Natural killer cell treated with Interleukin-12 subunit alpha and Interleukin-12 subunit beta and Interleukin-15 and Interleukin-18, amount 100 ng/mL, for 72 hours (primary cell): ENCODE measurements at regions not wholly inside any gene's neighbourhood (a gene's known extent, or its start where the extent isn't known, plus 50 kb on each side); places are given as distances from the start of the nearest gene placed in this dataset.

Source experiments
- ATAC-seq, 2 donors: fragments of 150-1000 bp; cut with Tn5 transposase in 1 of 2; sonication (Bioruptor Pico), chemical (Tn5 transposase) in 1 of 2; 2 replicates each; pipeline ENCODE4 v1.10.0; 2021
- DNase-seq: peaks from one replicate; pipeline ENCODE4 v3.0.0; 2022; ENCODE audit warnings: low spot score
- H3K27ac Mint-ChIP-seq, 2 donors: 1 replicate in 1 of 2; 2 replicates in 1 of 2; pipeline ENCODE4 v1.8.0; 2022; ENCODE audit warnings: mixed read lengths in 2 of 2, mild to moderate bottlenecking in 1 of 2, moderate library complexity in 1 of 2
- H3K27me3 Mint-ChIP-seq, 2 donors: 1 replicate in 1 of 2; 2 replicates in 1 of 2; pipeline ENCODE4 v1.8.0; 2022; ENCODE audit warnings: mixed read lengths in 2 of 2
- H3K36me3 Mint-ChIP-seq: one replicate; pipeline ENCODE4 v1.8.0; 2022; ENCODE audit warnings: mixed read lengths
- H3K4me1 Mint-ChIP-seq, 2 donors: 1 replicate in 1 of 2; 2 replicates in 1 of 2; pipeline ENCODE4 v1.8.0; 2022; ENCODE audit warnings: low read depth in 2 of 2, mixed read lengths in 2 of 2, mild to moderate bottlenecking in 1 of 2
- H3K4me3 Mint-ChIP-seq: one replicate; pipeline ENCODE4 v1.8.0; 2022; ENCODE audit warnings: mixed read lengths
- H3K9me3 Mint-ChIP-seq: 2 replicates; pipeline ENCODE4 v1.8.0; 2022; ENCODE audit warnings: mixed read lengths

- H3K36me3 Mint-ChIP-seq = no peaks in the 10 kb centered on the region
- H3K4me3 Mint-ChIP-seq = no peak overlapping the region
- DNase-seq (no peak), ATAC-seq (no peak)
- H3K4me1 Mint-ChIP-seq = no peaks in the 10 kb centered on the region
- H3K27me3 Mint-ChIP-seq = peaks cover 10 to 18% of the 10 kb centered on the region in 2 donors
- no peaks in the 10 kb centered on the region for H3K9me3 Mint-ChIP-seq
- no peak overlapping the region for H3K27ac Mint-ChIP-seq
These were observed 81.4 kb downstream of the CHRD start for GRCh38 chr3:184461219-184461618.

GRCh38 chr3:184465883-184466412, 86.1 kb downstream of the CHRD start:
- Mint-ChIP-seq H3K27me3 (peaks cover 18% of the 10 kb centered on the region in 2 donors), H3K36me3 (no peaks in the 10 kb centered on the region), H3K27ac (no peak overlapping the region), H3K4me3 (no peak overlapping the region), H3K4me1 (no peaks in the 10 kb centered on the region), H3K9me3 (no peaks in the 10 kb centered on the region)
- ATAC-seq = no peak
- no peak for DNase-seq

DNA sequence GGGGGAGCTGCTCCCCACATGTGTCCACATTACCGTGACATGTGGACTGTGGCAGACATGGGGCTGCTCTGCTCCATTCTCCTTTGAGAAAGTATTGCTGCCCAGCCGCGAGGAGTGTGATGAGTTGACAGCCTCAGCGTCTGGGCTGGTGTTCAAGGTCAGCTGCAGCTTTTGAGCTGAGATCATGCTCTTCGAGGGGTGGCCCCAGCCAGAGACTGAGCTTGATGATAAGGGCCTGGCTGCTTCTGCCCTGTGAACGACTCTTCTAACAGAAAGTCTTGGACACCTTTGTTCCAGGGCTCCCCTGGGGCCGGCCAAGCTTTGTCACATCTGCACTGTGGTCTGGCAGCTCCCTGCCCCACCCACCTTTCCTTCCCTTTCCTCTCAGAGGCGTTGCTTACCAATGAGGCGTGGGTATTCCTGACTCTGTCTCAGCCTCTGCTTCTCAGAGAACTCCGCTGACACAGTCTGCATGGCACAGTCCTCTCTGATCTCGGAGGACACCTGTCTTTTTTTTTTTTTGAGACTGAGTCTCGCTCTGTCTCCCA, 86.6 kb downstream of the CHRD start:
- H3K4me1 Mint-ChIP-seq = no peaks in the 10 kb centered on the region

DNA sequence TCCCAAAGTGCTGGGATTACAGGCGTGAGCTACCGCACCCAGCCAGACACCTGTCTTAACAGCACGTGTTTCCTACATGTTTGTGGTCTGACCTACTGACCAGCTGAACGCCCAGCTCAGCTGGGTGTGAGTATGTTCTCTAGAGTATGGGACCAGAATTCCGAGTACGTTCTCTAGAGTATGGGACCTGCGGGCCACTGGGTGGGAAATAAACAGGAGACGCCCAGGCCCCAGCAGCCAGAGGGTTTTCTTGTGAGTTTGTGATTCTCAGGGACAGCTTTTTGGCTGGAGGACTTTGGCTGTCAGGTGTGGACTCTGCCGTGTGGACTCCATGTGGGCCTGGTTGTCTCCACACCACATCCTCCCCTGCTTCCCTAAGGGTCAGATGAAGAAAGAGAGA, 87.3 kb downstream of the CHRD start:
- Mint-ChIP-seq H3K9me3 (no peaks in the 10 kb centered on the region), H3K27me3 (peaks cover 11 to 13% of the 10 kb centered on the region in 2 donors), H3K36me3 (no peaks in the 10 kb centered on the region), H3K27ac (no peak overlapping the region), H3K4me3 (no peak overlapping the region), H3K4me1 (no peaks in the 10 kb centered on the region)
- no peak for DNase-seq
- ATAC-seq = no peak

More for the DNA sequence above, 86.6 kb downstream of the CHRD start:
- Mint-ChIP-seq H3K27ac (no peak overlapping the region), H3K9me3 (no peaks in the 10 kb centered on the region), H3K4me3 (no peak overlapping the region), H3K36me3 (no peaks in the 10 kb centered on the region), H3K27me3 (peaks cover 17% of the 10 kb centered on the region in 2 donors)
- ATAC-seq = peak in 1 of 2 donors; percentile 21
- no peak for DNase-seq

DNA sequence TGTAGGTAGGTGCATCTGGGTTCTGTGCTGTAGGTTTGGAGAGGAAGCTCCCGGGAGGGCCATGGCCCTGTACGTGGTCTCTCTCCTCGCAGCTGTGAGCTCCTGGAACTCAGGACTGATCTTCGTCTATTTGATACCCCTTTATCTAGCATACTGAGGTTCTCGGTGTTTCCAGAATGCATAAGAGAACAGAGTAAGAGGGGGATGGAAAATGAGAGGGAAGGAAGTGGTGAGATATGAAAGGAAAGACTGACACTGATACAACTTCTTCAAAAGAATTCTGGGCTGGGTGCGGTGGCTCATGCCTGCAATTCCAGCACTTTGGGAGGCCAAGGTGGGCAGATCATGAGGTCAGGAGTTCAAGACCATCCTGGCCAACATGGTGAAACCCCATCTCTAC, 90.7 kb downstream of the CHRD start:
- Mint-ChIP-seq H3K4me1 (peaks cover 0 to 3% of the 10 kb centered on the region in 2 donors), H3K36me3 (no peaks in the 10 kb centered on the region), H3K4me3 (no peak overlapping the region), H3K9me3 (no peaks in the 10 kb centered on the region), H3K27me3 (peaks cover 23 to 30% of the 10 kb centered on the region in 2 donors), H3K27ac (no peak overlapping the region)
- no peak for DNase-seq
- no peak for ATAC-seq

- H3K9me3 Mint-ChIP-seq = no peaks in the 10 kb centered on the region
- H3K4me3 Mint-ChIP-seq = no peak overlapping the region
- peaks cover 25 to 35% of the 10 kb centered on the region in 2 donors for H3K27me3 Mint-ChIP-seq
- no peak overlapping the region for H3K27ac Mint-ChIP-seq
- H3K36me3 Mint-ChIP-seq = no peaks in the 10 kb centered on the region
- DNase-seq = no peak
- H3K4me1 Mint-ChIP-seq = peaks cover 0 to 3% of the 10 kb centered on the region in 2 donors
- no peak for ATAC-seq
These were observed 90.1 kb upstream of the EPHB3 start for GRCh38 chr3:184471439-184471838.

DNA sequence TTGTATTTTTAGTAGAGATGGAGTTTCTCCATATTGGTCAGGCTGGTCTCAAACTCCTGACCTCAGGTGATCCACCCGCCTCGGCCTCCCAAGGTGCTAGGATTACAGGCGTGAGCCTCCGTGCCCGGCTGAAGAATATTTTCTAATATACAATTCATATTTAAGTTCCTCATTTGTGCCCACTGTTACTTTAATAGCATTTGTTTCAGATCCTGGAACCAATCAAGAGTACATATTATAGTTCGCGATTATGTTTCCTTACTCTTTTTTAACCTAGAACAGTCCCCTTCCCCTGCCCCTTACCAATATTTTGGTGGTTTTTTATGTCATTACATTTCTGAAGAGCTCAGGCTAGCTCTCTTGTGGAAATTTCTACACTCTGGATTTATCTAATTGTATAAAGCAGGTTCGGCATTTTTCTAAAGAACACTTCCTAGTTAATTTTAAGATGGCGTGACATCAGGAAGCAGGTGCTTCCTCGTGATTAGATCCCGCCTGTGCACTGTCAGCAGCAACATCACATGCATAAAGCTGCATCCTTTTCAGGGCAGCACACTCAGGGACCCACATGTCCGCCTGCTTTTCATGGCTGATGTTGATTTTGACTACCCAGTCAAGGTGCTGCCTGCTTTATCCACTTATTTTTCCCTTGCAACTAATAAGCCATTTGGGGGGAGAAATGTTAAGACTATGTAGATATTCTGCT, 88.7 kb upstream of the EPHB3 start:
- H3K36me3 Mint-ChIP-seq = no peaks in the 10 kb centered on the region
- H3K4me3 Mint-ChIP-seq = no peak overlapping the region
- H3K27ac Mint-ChIP-seq = no peak overlapping the region
- peaks cover 27 to 36% of the 10 kb centered on the region in 2 donors for H3K27me3 Mint-ChIP-seq
- DNase-seq (no peak), ATAC-seq (no peak)
- H3K9me3 Mint-ChIP-seq = no peaks in the 10 kb centered on the region
- H3K4me1 Mint-ChIP-seq = peaks cover 0 to 3% of the 10 kb centered on the region in 2 donors

DNA sequence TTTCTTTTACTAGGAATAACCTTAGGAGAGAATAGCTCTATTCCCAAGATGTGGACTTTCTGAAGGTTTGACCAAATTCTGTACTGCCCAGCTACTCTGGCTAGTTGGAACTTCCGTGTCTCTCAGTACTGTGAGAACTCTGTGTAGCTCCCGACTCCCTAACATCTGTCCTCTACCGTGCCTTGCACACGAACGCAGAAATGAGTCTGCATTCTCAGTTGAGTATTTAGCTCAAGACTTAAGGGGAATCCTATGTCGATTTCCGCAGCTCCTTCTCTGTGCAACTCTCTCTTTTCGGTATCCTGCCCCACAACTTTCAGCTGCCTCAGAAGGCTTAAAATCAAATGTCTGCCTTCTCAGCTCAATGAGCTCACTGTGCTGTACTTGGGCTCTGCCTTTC, 86.7 kb upstream of the EPHB3 start:
- no peak for ATAC-seq
- Mint-ChIP-seq H3K9me3 (no peaks in the 10 kb centered on the region), H3K27me3 (peaks cover 26 to 46% of the 10 kb centered on the region in 2 donors), H3K4me3 (no peak overlapping the region), H3K27ac (no peak overlapping the region), H3K36me3 (no peaks in the 10 kb centered on the region), H3K4me1 (peaks cover 0 to 3% of the 10 kb centered on the region in 2 donors)
- no peak for DNase-seq

GRCh38 chr3:184477940-184478339, 83.6 kb upstream of the EPHB3 start:
- no peak for ATAC-seq
- no peak overlapping the region for H3K27ac Mint-ChIP-seq
- DNase-seq = no peak
- H3K4me3 Mint-ChIP-seq = no peak overlapping the region
- H3K4me1 Mint-ChIP-seq = peaks cover 0 to 3% of the 10 kb centered on the region in 2 donors
- H3K9me3 Mint-ChIP-seq = no peaks in the 10 kb centered on the region
- H3K27me3 Mint-ChIP-seq = peaks cover 29 to 54% of the 10 kb centered on the region in 2 donors
- no peaks in the 10 kb centered on the region for H3K36me3 Mint-ChIP-seq

DNA sequence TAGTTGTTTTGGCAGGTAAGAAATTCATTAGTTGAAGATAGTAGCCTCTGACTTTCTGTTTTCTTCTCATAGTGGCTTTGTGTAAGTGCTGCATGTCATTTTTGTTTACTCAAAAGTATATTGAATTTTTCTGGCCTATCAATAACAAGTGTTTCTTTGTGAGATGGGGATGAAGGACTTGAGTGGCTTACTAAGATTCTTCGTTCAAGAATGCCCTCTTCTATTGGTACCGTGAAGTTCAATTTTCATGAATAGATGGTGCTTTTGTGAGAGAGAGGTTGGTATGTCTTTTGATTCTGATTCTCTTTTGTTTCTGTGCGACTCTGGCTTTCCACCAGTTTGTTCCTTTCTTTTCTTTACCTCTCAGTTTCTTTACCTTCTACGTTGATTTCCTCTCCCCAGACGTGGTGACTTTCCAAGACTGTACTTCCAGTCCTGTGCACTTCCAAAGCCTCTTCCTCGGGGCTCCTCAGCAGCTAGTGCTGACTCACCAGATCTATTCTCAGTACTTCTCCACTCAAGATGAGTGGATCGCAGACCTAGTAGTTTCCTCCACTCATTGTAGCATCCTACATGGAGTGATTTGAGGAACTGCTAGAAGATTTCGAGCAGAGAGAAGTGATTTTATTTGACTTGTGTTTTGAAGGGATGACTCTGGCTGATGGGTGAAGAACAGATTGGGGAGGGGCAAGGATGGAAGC, 82.0 kb upstream of the EPHB3 start:
- ATAC-seq = no peak
- H3K27ac Mint-ChIP-seq = no peak overlapping the region

GRCh38 chr3:184480831-184481230, 80.8 kb upstream of the EPHB3 start:
- no peak overlapping the region for H3K4me3 Mint-ChIP-seq
- peaks cover 12 to 30% of the 10 kb centered on the region in 2 donors for H3K27me3 Mint-ChIP-seq
- H3K4me1 Mint-ChIP-seq = no peaks in the 10 kb centered on the region
- no peaks in the 10 kb centered on the region for H3K36me3 Mint-ChIP-seq
- H3K9me3 Mint-ChIP-seq = no peaks in the 10 kb centered on the region
- ATAC-seq (no peak), DNase-seq (no peak)
- no peak overlapping the region for H3K27ac Mint-ChIP-seq

More for the DNA sequence above, 82.0 kb upstream of the EPHB3 start:
- Mint-ChIP-seq H3K4me3 (no peak overlapping the region), H3K36me3 (no peaks in the 10 kb centered on the region), H3K9me3 (no peaks in the 10 kb centered on the region), H3K27me3 (peaks cover 20 to 39% of the 10 kb centered on the region in 2 donors), H3K4me1 (no peaks in the 10 kb centered on the region)
- no peak for DNase-seq

DNA sequence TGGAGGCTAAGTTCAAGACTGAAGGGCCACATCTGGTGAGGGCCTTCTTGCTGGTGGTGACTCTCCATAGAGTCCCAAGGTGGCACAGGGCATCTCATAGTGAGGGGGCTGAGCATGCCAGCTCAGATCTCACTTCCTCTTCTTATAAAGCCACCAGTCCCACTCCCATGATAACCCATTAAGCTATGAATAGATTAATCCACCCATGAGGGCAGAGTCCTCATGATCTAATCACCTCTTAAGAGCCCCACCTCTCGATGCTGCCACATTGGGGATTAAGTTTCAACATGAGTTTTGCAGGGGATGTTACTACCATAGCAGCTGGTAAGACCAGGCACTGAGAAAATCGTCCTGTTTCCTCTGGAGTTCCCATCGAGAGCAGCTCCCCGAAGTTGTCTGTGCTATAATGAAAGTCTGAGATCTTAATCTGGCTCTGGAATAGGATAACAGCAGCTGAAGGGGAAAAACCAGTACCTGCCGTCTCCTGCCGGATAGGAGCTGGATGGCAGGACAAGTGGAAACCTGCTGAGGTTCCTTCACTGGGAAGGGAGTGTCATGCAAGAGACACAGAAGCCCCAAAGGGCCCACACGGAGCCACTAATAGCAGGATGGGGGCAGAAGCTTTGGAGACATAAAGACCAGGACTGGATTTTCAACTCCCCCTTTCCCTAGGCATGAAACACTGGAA, 79.5 kb upstream of the EPHB3 start:
- peaks cover 12 to 26% of the 10 kb centered on the region in 2 donors for H3K27me3 Mint-ChIP-seq
- no peak overlapping the region for H3K27ac Mint-ChIP-seq
- no peak overlapping the region for H3K4me3 Mint-ChIP-seq
- H3K9me3 Mint-ChIP-seq = no peaks in the 10 kb centered on the region
- no peak for ATAC-seq
- DNase-seq = no peak
- H3K36me3 Mint-ChIP-seq = no peaks in the 10 kb centered on the region
- no peaks in the 10 kb centered on the region for H3K4me1 Mint-ChIP-seq

- H3K27me3 Mint-ChIP-seq = peaks cover 22 to 30% of the 10 kb centered on the region in 2 donors
- H3K36me3 Mint-ChIP-seq = no peaks in the 10 kb centered on the region
- no peak for DNase-seq
- no peaks in the 10 kb centered on the region for H3K4me1 Mint-ChIP-seq
- no peaks in the 10 kb centered on the region for H3K9me3 Mint-ChIP-seq
- H3K27ac Mint-ChIP-seq = no peak overlapping the region
- H3K4me3 Mint-ChIP-seq = no peak overlapping the region
- no peak for ATAC-seq
These were observed 76.3 kb upstream of the EPHB3 start for GRCh38 chr3:184485241-184485640.
